IMR-90 (cell line): ENCODE measurements at regions not wholly inside any gene's neighbourhood (a gene's known extent, or its start where the extent isn't known, plus 50 kb on each side); places are given as distances from the start of the nearest gene placed in this dataset.

ENCODE experiments used
- ATAC-seq: fragments of 200-7000 bp; cut with Tn5 transposase; 2 replicates; pipeline ENCODE4 v1.9.1; 2020; ENCODE audit warnings: low read depth, mild to moderate bottlenecking, moderate library complexity
- BruUV-seq: library from RNA; stranded (reverse); fragments of 400-500 nt; replicated peaks from 2 replicates; lab custom pipeline; 2021; lab: Mats Ljungman, UMichigan
- CTCF ChIA-PET: fragments of 300-600 bp; formaldehyde crosslinking; extraction: SDS; loops from one replicate; lab custom pipeline; 2021; ENCODE audit warnings: antibody characterized with exemption; lab: Yijun Ruan, JAX
- POLR2A ChIA-PET: fragments of 300-600 bp; sonication (Branson Sonifier 250); formaldehyde crosslinking; loops from one replicate; lab custom pipeline; 2022; ENCODE audit warnings: antibody characterized with exemption; ENCODE audit not compliant: unreplicated experiment; lab: Charles Lee
- DNase-seq: peaks from one replicate; pipeline ENCODE4 v3.0.0; 2013
- H2AFZ ChIP-seq: replicated peaks from 2 replicates; pipeline ENCODE3; 2013; ENCODE audit warnings: low read length, mild to moderate bottlenecking; ENCODE audit not compliant: poor library complexity
- H2AK5ac ChIP-seq: 2 replicates; pipeline ENCODE4 v1.6.1; 2013; ENCODE audit warnings: low read depth, low read length, inconsistent platforms
- H2AK9ac ChIP-seq: replicated peaks from 2 replicates; pipeline ENCODE3; 2013; ENCODE audit warnings: mild to moderate bottlenecking, low read depth, low read length, moderate library complexity; ENCODE audit not compliant: poor library complexity
- H2BK120ac ChIP-seq: 2 replicates; pipeline ENCODE4 v1.6.1; 2013; ENCODE audit warnings: low read depth, low read length, inconsistent platforms
- H2BK15ac ChIP-seq: 3 replicates; pipeline ENCODE4 v1.6.1; 2013; ENCODE audit warnings: low read depth, low read length, inconsistent platforms
- H2BK20ac ChIP-seq: 2 replicates; pipeline ENCODE4 v1.6.1; 2013; ENCODE audit warnings: low read depth, mild to moderate bottlenecking, inconsistent platforms, low read length, moderate library complexity
- H2BK5ac ChIP-seq: 2 replicates; pipeline ENCODE4 v1.6.1; 2013; ENCODE audit warnings: mild to moderate bottlenecking, low read depth, low read length, inconsistent platforms; ENCODE audit not compliant: poor library complexity, severe bottlenecking
- H3K14ac ChIP-seq: replicated peaks from 2 replicates; pipeline ENCODE4 v1.6.1; 2013; ENCODE audit warnings: low read depth, low read length, inconsistent platforms
- H3K18ac ChIP-seq: 2 replicates; pipeline ENCODE4 v1.6.1; 2013; ENCODE audit warnings: low read depth, low read length, control low read depth
- H3K23ac ChIP-seq: 2 replicates; pipeline ENCODE4 v1.6.1; 2013; ENCODE audit warnings: low read depth, low read length, inconsistent platforms
- H3K27ac ChIP-seq: 2 replicates; pipeline ENCODE4 v1.5.1; 2013; ENCODE audit warnings: mild to moderate bottlenecking, control low read depth, low read length; ENCODE audit not compliant: insufficient read depth
- H3K27me3 ChIP-seq: 2 replicates; pipeline ENCODE4 v1.6.1; 2013; ENCODE audit warnings: low read length; ENCODE audit not compliant: control insufficient read depth, insufficient read depth
- H3K36me3 ChIP-seq: 2 replicates; pipeline ENCODE4 v1.6.1; 2013; ENCODE audit warnings: low read length, mixed read lengths; ENCODE audit not compliant: control insufficient read depth, insufficient read depth
- H3K4ac ChIP-seq: 2 replicates; pipeline ENCODE4 v1.6.1; 2013; ENCODE audit warnings: low read depth, low read length, inconsistent platforms
- H3K4me1 ChIP-seq: 2 replicates; pipeline ENCODE4 v1.6.1; 2013; ENCODE audit warnings: low read length, mixed read lengths; ENCODE audit not compliant: control insufficient read depth, insufficient read depth
- H3K4me2 ChIP-seq: 2 replicates; pipeline ENCODE4 v1.6.1; 2013; ENCODE audit warnings: low read depth, mild to moderate bottlenecking, control low read depth, low read length, moderate library complexity
- H3K4me3 ChIP-seq: 2 replicates; pipeline ENCODE4 v1.5.1; 2013; ENCODE audit warnings: low read depth, mild to moderate bottlenecking, control low read depth, low read length, moderate library complexity; ENCODE audit not compliant: insufficient read depth
- H3K56ac ChIP-seq: 2 replicates; pipeline ENCODE4 v1.6.1; 2013; ENCODE audit warnings: low read length, inconsistent platforms; ENCODE audit not compliant: insufficient read depth; ENCODE audit errors: extremely low read depth
- H3K79me1 ChIP-seq, 2 experiments: 2 replicates each; pipeline ENCODE4 v1.6.1; 2013; ENCODE audit warnings: low read length in 2 of 2, inconsistent platforms in 1 of 2, low read depth in 1 of 2
- H3K9ac ChIP-seq: 2 replicates; pipeline ENCODE4 v1.6.1; 2013; ENCODE audit warnings: low read depth, low read length, control low read depth
- H3K9me1 ChIP-seq: 2 replicates; pipeline ENCODE4 v1.6.1; 2013; ENCODE audit warnings: low read length, inconsistent platforms; ENCODE audit not compliant: insufficient read depth
- H3K9me3 ChIP-seq: 2 replicates; pipeline ENCODE4 v1.6.1; 2013; ENCODE audit warnings: low read length; ENCODE audit not compliant: control insufficient read depth, insufficient read depth
- H4K20me1 ChIP-seq: 2 replicates; pipeline ENCODE4 v1.6.1; 2013; ENCODE audit warnings: low read length, inconsistent platforms; ENCODE audit not compliant: insufficient read depth
- H4K5ac ChIP-seq: 2 replicates; pipeline ENCODE4 v1.6.1; 2013; ENCODE audit warnings: mild to moderate bottlenecking, low read depth, low read length, control low read depth
- H4K8ac ChIP-seq, 2 experiments: 2 replicates each; pipeline ENCODE4 v1.6.1; 2013; ENCODE audit warnings: low read depth in 2 of 2, low read length in 2 of 2, control low read depth in 1 of 2, inconsistent platforms in 1 of 2
- H4K91ac ChIP-seq: 2 replicates; pipeline ENCODE4 v1.6.1; 2013; ENCODE audit warnings: low read depth, low read length, inconsistent platforms; ENCODE audit not compliant: insufficient read depth
- BHLHE40 ChIP-seq: fragments of 150-350 bp; IDR thresholded peaks from 2 replicates; pipeline ENCODE4 v1.6.1; 2016; ENCODE audit warnings: mild to moderate bottlenecking, low read depth, low read length
- CEBPB ChIP-seq: IDR thresholded peaks from 2 replicates; pipeline ENCODE4 v1.6.1; 2012; ENCODE audit warnings: low read depth, low read length, improper control_type of control experiment
- CHD1 ChIP-seq: IDR thresholded peaks from 2 replicates; pipeline ENCODE4 v1.6.1; 2012; ENCODE audit warnings: low read depth, low read length, improper control_type of control experiment
- CTCF ChIP-seq: conservative IDR thresholded peaks from 2 replicates; pipeline ENCODE4 v1.5.1; 2012; ENCODE audit warnings: mild to moderate bottlenecking, low read depth, low read length, improper control_type of control experiment
- ELK1 ChIP-seq: fragments of 150-350 bp; IDR thresholded peaks from 2 replicates; pipeline ENCODE4 v1.6.1; 2016; ENCODE audit warnings: low read depth, mild to moderate bottlenecking, low read length, moderate library complexity, borderline replicate concordance
- FOS ChIP-seq: fragments of 150-350 bp; IDR thresholded peaks from 2 replicates; pipeline ENCODE4 v1.6.1; 2016; ENCODE audit warnings: low read depth, low read length
- MAFK ChIP-seq: IDR thresholded peaks from 2 replicates; pipeline ENCODE4 v1.6.1; 2012; ENCODE audit warnings: low read depth, low read length, improper control_type of control experiment
- MAZ ChIP-seq: IDR thresholded peaks from 2 replicates; pipeline ENCODE4 v1.6.1; 2012; ENCODE audit warnings: low read depth, mild to moderate bottlenecking, low read length, improper control_type of control experiment, moderate library complexity, borderline replicate concordance
- MXI1 ChIP-seq: IDR thresholded peaks from 2 replicates; pipeline ENCODE4 v1.6.1; 2012; ENCODE audit warnings: low read depth, mild to moderate bottlenecking, low read length, moderate library complexity, borderline replicate concordance
- NFE2L2 ChIP-seq: fragments of 150-350 bp; IDR thresholded peaks from 2 replicates; pipeline ENCODE4 v1.6.1; 2016; ENCODE audit warnings: low read depth, mild to moderate bottlenecking, low read length
- POLR2A ChIP-seq: IDR thresholded peaks from 2 replicates; pipeline ENCODE4 v1.6.1; 2012; ENCODE audit warnings: mild to moderate bottlenecking, low read depth, low read length
- RAD21 ChIP-seq: IDR thresholded peaks from 2 replicates; pipeline ENCODE4 v1.6.1; 2012; ENCODE audit warnings: low read length, improper control_type of control experiment
- RCOR1 ChIP-seq: IDR thresholded peaks from 2 replicates; pipeline ENCODE4 v1.6.1; 2012; ENCODE audit warnings: mild to moderate bottlenecking, low read length, improper control_type of control experiment; ENCODE audit not compliant: insufficient replicate concordance
- RFX5 ChIP-seq: IDR thresholded peaks from 2 replicates; pipeline ENCODE4 v1.8.0; 2012; ENCODE audit warnings: low read depth, mild to moderate bottlenecking, low read length, moderate library complexity
- SMC3 ChIP-seq: fragments of 150-350 bp; IDR thresholded peaks from 2 replicates; pipeline ENCODE4 v1.6.1; 2016; ENCODE audit warnings: low read depth, mild to moderate bottlenecking, antibody characterized with exemption, low read length, moderate library complexity
- dilution Hi-C: fragments of 300-500 bp; cut with HindIII; formaldehyde crosslinking; loops from one replicate; pipeline ENCODE4 v1.14.3; 2018; ENCODE audit warnings: low sequenced_read_pairs; ENCODE audit not compliant: unreplicated experiment
- in situ Hi-C: fragments of 300-500 bp; cut with MboI; formaldehyde crosslinking; loops from 3 replicates; pipeline ENCODE4 v1.14.3; 2019; ENCODE audit warnings: low sequenced_read_pairs, inconsistent platforms, mixed read lengths
- intact Hi-C: fragments of 100-400 bp; cut with micrococcal nuclease; formaldehyde crosslinking; loops from 2 replicates; pipeline ENCODE4 v1.10.0; 2022
- TF ChIP-seq, protein P1 (sequence below): fragments of 150-350 bp; IDR thresholded peaks from 2 replicates; pipeline ENCODE4 v1.6.1; 2017; ENCODE audit warnings: mild to moderate bottlenecking, antibody characterized with exemption, low read length, low read depth

- intact Hi-C loops: no loop called here
- no peak overlapping the region for H2BK20ac ChIP-seq
- H2BK120ac ChIP-seq: no peak overlapping the region
- H4K20me1 ChIP-seq: no peaks in the 10 kb centered on the region
- H3K9ac ChIP-seq: no peak overlapping the region
- H4K8ac ChIP-seq: no peak overlapping the region
- H3K56ac ChIP-seq: no peak overlapping the region
- H2AK5ac ChIP-seq: no peak overlapping the region
- H2AK9ac ChIP-seq: no peak overlapping the region
- H3K27ac ChIP-seq: no peak overlapping the region
- H3K36me3 ChIP-seq: no peaks in the 10 kb centered on the region
- no peak for TF ChIP-seq SMC3
- TF ChIP-seq FOS: no peak
- TF ChIP-seq BHLHE40: no peak
- TF ChIP-seq MAFK: no peak
- TF ChIP-seq RFX5: no peak
- no peak for TF ChIP-seq MAZ
- no peak for TF ChIP-seq RAD21
- no peak for TF ChIP-seq ELK1
- no peak for TF ChIP-seq MXI1
- TF ChIP-seq, protein P1, sequence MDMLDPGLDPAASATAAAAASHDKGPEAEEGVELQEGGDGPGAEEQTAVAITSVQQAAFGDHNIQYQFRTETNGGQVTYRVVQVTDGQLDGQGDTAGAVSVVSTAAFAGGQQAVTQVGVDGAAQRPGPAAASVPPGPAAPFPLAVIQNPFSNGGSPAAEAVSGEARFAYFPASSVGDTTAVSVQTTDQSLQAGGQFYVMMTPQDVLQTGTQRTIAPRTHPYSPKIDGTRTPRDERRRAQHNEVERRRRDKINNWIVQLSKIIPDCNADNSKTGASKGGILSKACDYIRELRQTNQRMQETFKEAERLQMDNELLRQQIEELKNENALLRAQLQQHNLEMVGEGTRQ: no peak
- TF ChIP-seq NFE2L2: no peak
- TF ChIP-seq CTCF: no peak
- no peak for TF ChIP-seq CHD1
- no peak for TF ChIP-seq POLR2A
- TF ChIP-seq CEBPB: no peak
- TF ChIP-seq RCOR1: no peak
- H3K9me1 ChIP-seq: no peaks in the 10 kb centered on the region
- no peak overlapping the region for H3K23ac ChIP-seq
- H3K4me3 ChIP-seq: no peak overlapping the region
- no peak overlapping the region for H4K5ac ChIP-seq
- H3K79me1 ChIP-seq: no peaks in the 10 kb centered on the region
- H3K27me3 ChIP-seq: no peaks in the 10 kb centered on the region
- dilution Hi-C loops: no loop called here
- no TSS peak for BruUV-seq
- in situ Hi-C loops: no loop called here
- DNase-seq: no peak
- no peak overlapping the region for H3K18ac ChIP-seq
- no peak overlapping the region for H3K4me2 ChIP-seq
- no peak overlapping the region for H3K4ac ChIP-seq
- H3K4me1 ChIP-seq: peaks cover 2% of the 10 kb centered on the region; the same call in 1 of the 2 replicates
- no peak overlapping the region for H3K14ac ChIP-seq
- H2AFZ ChIP-seq: no peak overlapping the region
- H2BK5ac ChIP-seq: no peak overlapping the region
- ChIA-PET CTCF (interaction anchor here (1.0 kb wide), 1 partner anchor 21 kb away, joined by 3 read pairs; no protein-coding TSS in a partner anchor), POLR2A (no interaction called here)
- H3K9me3 ChIP-seq: peaks cover 8% of the 10 kb centered on the region
- H4K91ac ChIP-seq: no peak overlapping the region
- no peak overlapping the region for H2BK15ac ChIP-seq
- no peak for ATAC-seq
These were observed 108.5 kb upstream of the IL6 start for GRCh38 chr7:22618528-22618927.
